M059J (cell line): ENCODE measurements at regions not wholly inside any gene's neighbourhood (a gene's known extent, or its start where the extent isn't known, plus 50 kb on each side); places are given as distances from the start of the nearest gene placed in this dataset.

Source experiments
- DNase-seq: peaks from one replicate; pipeline ENCODE4 v3.0.0-alpha.2; 2012; ENCODE audit warnings: low read depth

GRCh38 chr3:55242921-55243320 is 244.2 kb downstream of the WNT5A start:
- DNase-seq: no peak

- no peak for DNase-seq
Measured at GRCh38 chr3:55241098-55241497, 246.0 kb downstream of the WNT5A start.

- DNase-seq: peak; percentile 83
Measured at GRCh38 chr3:55235416-55235815, 251.7 kb downstream of the WNT5A start.

GRCh38 chr3:55226696-55227095 is 260.4 kb downstream of the WNT5A start:
- DNase-seq: peak; percentile 28

GRCh38 chr3:55218577-55218976 is 268.5 kb downstream of the WNT5A start:
- no peak for DNase-seq

GRCh38 chr3:55207744-55208143 is 279.4 kb downstream of the WNT5A start:
- no peak for DNase-seq

GRCh38 chr3:55205990-55206389 is 278.1 kb upstream of the LRTM1 start:
- DNase-seq: peak; percentile 83

GRCh38 chr3:55204417-55204816 is 276.6 kb upstream of the LRTM1 start:
- peak; percentile 24 for DNase-seq

- DNase-seq: peak; percentile 26
Measured at GRCh38 chr3:55203546-55203945, 275.7 kb upstream of the LRTM1 start.

- DNase-seq: peak; percentile 87
Measured at GRCh38 chr3:55203006-55203405, 275.1 kb upstream of the LRTM1 start.

GRCh38 chr3:55202326-55202725 is 274.5 kb upstream of the LRTM1 start:
- DNase-seq: peak; percentile 90

GRCh38 chr3:55201779-55202178 is 273.9 kb upstream of the LRTM1 start:
- no peak for DNase-seq

GRCh38 chr3:55200906-55201305 is 273.0 kb upstream of the LRTM1 start:
- no peak for DNase-seq

GRCh38 chr3:55198554-55198953 is 270.7 kb upstream of the LRTM1 start:
- peak; percentile 91 for DNase-seq

- no peak for DNase-seq
Measured at GRCh38 chr3:55197021-55197420, 269.2 kb upstream of the LRTM1 start.

GRCh38 chr3:55196495-55196894 is 268.6 kb upstream of the LRTM1 start:
- DNase-seq: no peak

GRCh38 chr3:55194376-55194775 is 266.5 kb upstream of the LRTM1 start:
- DNase-seq: no peak

- peak; percentile 98 for DNase-seq
Measured at GRCh38 chr3:55191911-55192775, 264.3 kb upstream of the LRTM1 start.

- no peak for DNase-seq
Measured at GRCh38 chr3:55190331-55190730, 262.5 kb upstream of the LRTM1 start.

GRCh38 chr3:55189359-55189801 is 261.5 kb upstream of the LRTM1 start:
- peak; percentile 95 for DNase-seq

- DNase-seq: peak; percentile 88
Measured at GRCh38 chr3:55185380-55185779, 257.5 kb upstream of the LRTM1 start.

- DNase-seq: no peak
Measured at GRCh38 chr3:55183201-55183600, 255.3 kb upstream of the LRTM1 start.

GRCh38 chr3:55180936-55181535 is 253.2 kb upstream of the LRTM1 start:
- DNase-seq: peak; percentile 51
